SK-N-SH (cell line): ENCODE measurements at regions not wholly inside any gene's neighbourhood (a gene's known extent, or its start where the extent isn't known, plus 50 kb on each side); places are given as distances from the start of the nearest gene placed in this dataset.

Experiments used
- CTCF ChIA-PET: fragments of 300-600, 350-600 bp; formaldehyde crosslinking; extraction: SDS; loops from one replicate; lab custom pipeline; 2021; lab: Yijun Ruan, JAX
- POLR2A ChIA-PET: fragments of 350-600 bp; sonication (Branson Sonifier 250); formaldehyde crosslinking; extraction: SDS; loops from one replicate; lab custom pipeline; 2020; ENCODE audit warnings: antibody characterized with exemption, inconsistent platforms; lab: Yijun Ruan, JAX
- DNase-seq: peaks from one replicate; pipeline ENCODE4 v3.0.0; 2012
- H2AFZ ChIP-seq: fragments of 200-600 bp; sonication (generic); 2 replicates; pipeline ENCODE4 v1.8.1; 2016; ENCODE audit warnings: antibody characterized with exemption, mild to moderate bottlenecking, low read depth
- H3F3A ChIP-seq: fragments of 200-600 bp; sonication (generic); replicated peaks from 2 replicates; pipeline ENCODE3; 2016; ENCODE audit warnings: antibody characterized with exemption, mild to moderate bottlenecking; ENCODE audit not compliant: insufficient read depth
- H3K27ac ChIP-seq, 2 experiments: fragments of 200-500 bp in 1 of 2; fragments of 200-600 bp in 1 of 2; sonication (Bioruptor generic) in 1 of 2; sonication (generic), shearing (Covaris generic) in 1 of 2; 2 replicates each; pipeline versions ENCODE4 v1.5.1 to v1.6.1; 2014 to 2016; ENCODE audit warnings: low read depth in 2 of 2, inconsistent platforms in 1 of 2, low read length in 1 of 2, mild to moderate bottlenecking in 1 of 2, mixed read lengths in 1 of 2
- H3K27me3 ChIP-seq: fragments of 200-600 bp; sonication (generic), shearing (Covaris generic); 2 replicates; pipeline ENCODE4 v1.6.1; 2016; ENCODE audit warnings: mixed run types; ENCODE audit not compliant: insufficient read depth
- H3K36me3 ChIP-seq, 2 experiments: fragments of 200-500 bp in 1 of 2; fragments of 200-600 bp in 1 of 2; sonication (Bioruptor generic) in 1 of 2; sonication (generic) in 1 of 2; replicated peaks in 1 of 2; 2 replicates each; pipeline versions ENCODE3 to v1.5.1; 2014 to 2016; ENCODE audit warnings: low read length in 1 of 2, mild to moderate bottlenecking in 1 of 2; ENCODE audit not compliant: insufficient read depth in 2 of 2, control insufficient read depth in 1 of 2
- H3K4me1 ChIP-seq, 2 experiments: fragments of 200-500 bp in 1 of 2; fragments of 200-600 bp in 1 of 2; sonication (Bioruptor generic) in 1 of 2; sonication (generic), shearing (Covaris generic) in 1 of 2; 2 replicates each; pipeline versions ENCODE4 v1.5.1 to v1.6.1; 2014 to 2016; ENCODE audit warnings: low read depth in 1 of 2, low read length in 1 of 2, mixed run types in 1 of 2; ENCODE audit not compliant: insufficient read depth in 2 of 2, control insufficient read depth in 1 of 2
- H3K4me2 ChIP-seq: fragments of 200-600 bp; sonication (generic), shearing (Covaris generic); 2 replicates; pipeline ENCODE4 v1.6.1; 2017; ENCODE audit warnings: mixed run types
- H3K4me3 ChIP-seq, 2 experiments: fragments of 200-500 bp in 1 of 2; fragments of 200-600 bp in 1 of 2; sonication (Bioruptor generic) in 1 of 2; sonication (generic), shearing (Covaris generic) in 1 of 2; 2 replicates each; pipeline versions ENCODE4 v1.5.1 to v1.8.1; 2014 to 2016; ENCODE audit warnings: low read depth in 2 of 2, inconsistent platforms in 1 of 2, low read length in 1 of 2, mild to moderate bottlenecking in 1 of 2, mixed read lengths in 1 of 2, moderate library complexity in 1 of 2
- H3K79me2 ChIP-seq: fragments of 200-600 bp; sonication (generic); 2 replicates; pipeline ENCODE4 v1.8.1; 2017; ENCODE audit warnings: mild to moderate bottlenecking; ENCODE audit not compliant: insufficient read depth
- H3K9ac ChIP-seq: fragments of 200-600 bp; sonication (generic); 2 replicates; pipeline ENCODE4 v1.6.1; 2017; ENCODE audit warnings: mixed run types
- H3K9me2 ChIP-seq: fragments of 200-600 bp; sonication (generic); 2 replicates; pipeline ENCODE4 v1.6.1; 2017; ENCODE audit warnings: mixed run types
- H3K9me3 ChIP-seq: fragments of 200-600 bp; sonication (generic); 2 replicates; pipeline ENCODE4 v1.6.1; 2017; ENCODE audit warnings: mixed run types, mild to moderate bottlenecking, moderate library complexity
- H4K20me1 ChIP-seq: fragments of 200-600 bp; sonication (generic); 2 replicates; pipeline ENCODE4 v1.6.1; 2017; ENCODE audit warnings: mild to moderate bottlenecking, mixed run types; ENCODE audit not compliant: insufficient read depth
- CTCF ChIP-seq: fragments of 200-600 bp; sonication (generic); IDR thresholded peaks from 2 replicates; pipeline ENCODE4 v1.6.1; 2017; ENCODE audit warnings: antibody characterized with exemption, mild to moderate bottlenecking, moderate library complexity
- ELF1 ChIP-seq: IDR thresholded peaks from 2 replicates; pipeline ENCODE4 v1.4.0; 2012
- EP300 ChIP-seq, 2 experiments: IDR thresholded peaks; 2 replicates each; pipeline versions ENCODE4 v1.4.0 to v1.6.1; 2012; ENCODE audit warnings: borderline replicate concordance in 1 of 2, low read depth in 1 of 2, low read length in 1 of 2
- FOXJ3 ChIP-seq: sonication (generic); formaldehyde crosslinking; IDR thresholded peaks from 2 replicates; pipeline ENCODE4 v1.5.1; 2020; ENCODE audit warnings: mild to moderate bottlenecking, missing genetic modification reagents
- GATA2 ChIP-seq: sonication (generic); formaldehyde crosslinking; IDR thresholded peaks from 2 replicates; pipeline ENCODE4 v1.5.0; 2020; ENCODE audit warnings: mild to moderate bottlenecking, missing genetic modification reagents
- NFIC ChIP-seq: IDR thresholded peaks from 2 replicates; pipeline ENCODE4 v1.4.0; 2012; ENCODE audit warnings: borderline replicate concordance
- NRF1 ChIP-seq: IDR thresholded peaks from 2 replicates; pipeline ENCODE4 v1.6.1; 2012; ENCODE audit warnings: low read depth, mild to moderate bottlenecking, low read length
- RAD21 ChIP-seq: IDR thresholded peaks from 2 replicates; pipeline ENCODE4 v1.6.1; 2012; ENCODE audit warnings: mild to moderate bottlenecking, low read length
- RCOR1 ChIP-seq: fragments of 150-350 bp; IDR thresholded peaks from 2 replicates; pipeline ENCODE4 v1.6.1; 2017; ENCODE audit warnings: antibody characterized with exemption, low read length
- RFX5 ChIP-seq: IDR thresholded peaks from 2 replicates; pipeline ENCODE4 v1.6.1; 2012; ENCODE audit warnings: mild to moderate bottlenecking, improper control_type of control experiment, low read length
- RXRA ChIP-seq: IDR thresholded peaks from 2 replicates; pipeline ENCODE4 v1.4.0; 2012; ENCODE audit warnings: low read depth, mild to moderate bottlenecking, borderline replicate concordance
- SMC3 ChIP-seq: IDR thresholded peaks from 2 replicates; pipeline ENCODE4 v1.6.1; 2012; ENCODE audit warnings: low read depth, low read length, improper control_type of control experiment
- TCF12 ChIP-seq: IDR thresholded peaks from 2 replicates; pipeline ENCODE4 v1.4.0; 2012
- TEAD4 ChIP-seq: IDR thresholded peaks from 2 replicates; pipeline ENCODE4 v1.4.0; 2012; ENCODE audit warnings: mild to moderate bottlenecking, borderline replicate concordance; ENCODE audit not compliant: insufficient read depth
- USF1 ChIP-seq: IDR thresholded peaks from 2 replicates; pipeline ENCODE4 v1.4.0; 2012; ENCODE audit warnings: low read depth, borderline replicate concordance
- USF2 ChIP-seq: fragments of 150-350 bp; IDR thresholded peaks from 2 replicates; pipeline ENCODE4 v1.6.1; 2017; ENCODE audit warnings: antibody characterized with exemption, low read length, low read depth, borderline replicate concordance
- WGBS: methylation state at CpG from one replicate; pipeline ENCODE4 v1.1.6; 2017; ENCODE audit warnings: low lambda C conversion rate; 5-methylcytosine and 5-hydroxymethylcytosine counted together
- TF ChIP-seq, protein P1 (sequence below): IDR thresholded peaks from 2 replicates; pipeline ENCODE4 v1.4.0; 2012; ENCODE audit warnings: low read depth
- TF ChIP-seq, protein P2 (sequence below): IDR thresholded peaks from 2 replicates; pipeline ENCODE4; 2012
- TF ChIP-seq, protein P3 (sequence below): IDR thresholded peaks from 2 replicates; pipeline ENCODE4 v1.6.1; 2012; ENCODE audit warnings: mild to moderate bottlenecking, low read depth, low read length, moderate library complexity

GRCh38 chr11:133677387-133677786, 145.1 kb upstream of the OPCML start:
- TF ChIP-seq TEAD4: no peak
- no peak for TF ChIP-seq RCOR1
- no peak for TF ChIP-seq USF2
- TF ChIP-seq RXRA: no peak
- TF ChIP-seq, protein P1, sequence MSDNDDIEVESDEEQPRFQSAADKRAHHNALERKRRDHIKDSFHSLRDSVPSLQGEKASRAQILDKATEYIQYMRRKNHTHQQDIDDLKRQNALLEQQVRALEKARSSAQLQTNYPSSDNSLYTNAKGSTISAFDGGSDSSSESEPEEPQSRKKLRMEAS: no peak
- no peak for TF ChIP-seq CTCF
- Histone ChIP-seq H4K20me1 (no peaks in the 10 kb centered on the region), H3K27me3 (no peaks in the 10 kb centered on the region), H3K27ac (no peak overlapping the region), H3K79me2 (no peaks in the 10 kb centered on the region), H3F3A (no peaks in the 10 kb centered on the region), H3K4me3 (no peak overlapping the region), H3K9me3 (peaks cover 7% of the 10 kb centered on the region; the same call in 1 of the 2 replicates), H3K4me2 (no peak overlapping the region), H2AFZ (no peak overlapping the region), H3K9me2 (no peaks in the 10 kb centered on the region), H3K36me3 (no peaks in the 10 kb centered on the region), H3K9ac (no peak overlapping the region), H3K4me1 (peaks cover 0 to 8% of the 10 kb centered on the region in 2 experiments; a peak in 1 of 4 replicates)
- ChIA-PET CTCF (interaction anchor here (1.0 kb wide), 1 partner anchor 16 kb away, joined by 3 read pairs; no protein-coding TSS in a partner anchor), POLR2A (no interaction called here)
- DNase-seq: no peak
- WGBS: 3% methylated on average over 3 of the region's 3 CpGs

GRCh38 chr11:133676265-133676664, 144.0 kb upstream of the OPCML start:
- H3K4me3 ChIP-seq: no peak overlapping the region
- H3K27me3 ChIP-seq: no peaks in the 10 kb centered on the region
- ChIA-PET CTCF (no interaction called here), POLR2A (no interaction called here)
- H3K9me2 ChIP-seq: no peaks in the 10 kb centered on the region
- peaks cover 8% of the 10 kb centered on the region; the same call in 1 of the 2 replicates for H3K9me3 ChIP-seq
- H3K4me1 ChIP-seq: no peaks in the 10 kb centered on the region
- H3K79me2 ChIP-seq: no peaks in the 10 kb centered on the region
- no peaks in the 10 kb centered on the region for H3K36me3 ChIP-seq
- no peak overlapping the region for H2AFZ ChIP-seq
- H3K27ac ChIP-seq: no peak overlapping the region
- no peak overlapping the region for H3K4me2 ChIP-seq
- no peaks in the 10 kb centered on the region for H3F3A ChIP-seq
- H3K9ac ChIP-seq: no peak overlapping the region
- no peaks in the 10 kb centered on the region for H4K20me1 ChIP-seq
- 20% methylated on average over 1 of the region's 1 CpG for WGBS
- no peak for DNase-seq
- TF ChIP-seq, protein P2, sequence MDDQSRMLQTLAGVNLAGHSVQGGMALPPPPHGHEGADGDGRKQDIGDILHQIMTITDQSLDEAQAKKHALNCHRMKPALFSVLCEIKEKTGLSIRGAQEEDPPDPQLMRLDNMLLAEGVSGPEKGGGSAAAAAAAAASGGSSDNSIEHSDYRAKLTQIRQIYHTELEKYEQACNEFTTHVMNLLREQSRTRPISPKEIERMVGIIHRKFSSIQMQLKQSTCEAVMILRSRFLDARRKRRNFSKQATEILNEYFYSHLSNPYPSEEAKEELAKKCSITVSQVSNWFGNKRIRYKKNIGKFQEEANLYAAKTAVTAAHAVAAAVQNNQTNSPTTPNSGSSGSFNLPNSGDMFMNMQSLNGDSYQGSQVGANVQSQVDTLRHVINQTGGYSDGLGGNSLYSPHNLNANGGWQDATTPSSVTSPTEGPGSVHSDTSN: no peak
- TF ChIP-seq, protein P3, sequence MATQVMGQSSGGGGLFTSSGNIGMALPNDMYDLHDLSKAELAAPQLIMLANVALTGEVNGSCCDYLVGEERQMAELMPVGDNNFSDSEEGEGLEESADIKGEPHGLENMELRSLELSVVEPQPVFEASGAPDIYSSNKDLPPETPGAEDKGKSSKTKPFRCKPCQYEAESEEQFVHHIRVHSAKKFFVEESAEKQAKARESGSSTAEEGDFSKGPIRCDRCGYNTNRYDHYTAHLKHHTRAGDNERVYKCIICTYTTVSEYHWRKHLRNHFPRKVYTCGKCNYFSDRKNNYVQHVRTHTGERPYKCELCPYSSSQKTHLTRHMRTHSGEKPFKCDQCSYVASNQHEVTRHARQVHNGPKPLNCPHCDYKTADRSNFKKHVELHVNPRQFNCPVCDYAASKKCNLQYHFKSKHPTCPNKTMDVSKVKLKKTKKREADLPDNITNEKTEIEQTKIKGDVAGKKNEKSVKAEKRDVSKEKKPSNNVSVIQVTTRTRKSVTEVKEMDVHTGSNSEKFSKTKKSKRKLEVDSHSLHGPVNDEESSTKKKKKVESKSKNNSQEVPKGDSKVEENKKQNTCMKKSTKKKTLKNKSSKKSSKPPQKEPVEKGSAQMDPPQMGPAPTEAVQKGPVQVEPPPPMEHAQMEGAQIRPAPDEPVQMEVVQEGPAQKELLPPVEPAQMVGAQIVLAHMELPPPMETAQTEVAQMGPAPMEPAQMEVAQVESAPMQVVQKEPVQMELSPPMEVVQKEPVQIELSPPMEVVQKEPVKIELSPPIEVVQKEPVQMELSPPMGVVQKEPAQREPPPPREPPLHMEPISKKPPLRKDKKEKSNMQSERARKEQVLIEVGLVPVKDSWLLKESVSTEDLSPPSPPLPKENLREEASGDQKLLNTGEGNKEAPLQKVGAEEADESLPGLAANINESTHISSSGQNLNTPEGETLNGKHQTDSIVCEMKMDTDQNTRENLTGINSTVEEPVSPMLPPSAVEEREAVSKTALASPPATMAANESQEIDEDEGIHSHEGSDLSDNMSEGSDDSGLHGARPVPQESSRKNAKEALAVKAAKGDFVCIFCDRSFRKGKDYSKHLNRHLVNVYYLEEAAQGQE: no peak
- TF ChIP-seq SMC3 (no peak), USF1 (no peak), EP300 (IDR thresholded peaks at IDR 0.05; ENCODE audit: borderline replicate concordance in 1 of 2, low read depth in 1 of 2, low read length in 1 of 2) (no peak), FOXJ3 (no peak), GATA2 (CRISPR knock-in tag) (no peak), NFIC (no peak), RFX5 (no peak), RAD21 (no peak), NRF1 (no peak), RXRA (no peak), TEAD4 (no peak), TCF12 (no peak), ELF1 (no peak), USF2 (no peak)
